Gastroesophageal sphincter (tissue), 3 donors: ENCODE measurements at regions not wholly inside any gene's neighbourhood (a gene's known extent, or its start where the extent isn't known, plus 50 kb on each side); places are given as distances from the start of the nearest gene placed in this dataset.

Experiments
- CTCF ChIP-seq, 4 experiments: fragments of 200-600 bp in 2 of 4; fragments of 450-650 bp in 2 of 4; sonication (generic) in 1 of 4; IDR thresholded peaks; one replicate each; pipeline ENCODE4 v1.5.1; 2017 to 2019; ENCODE audit warnings: antibody characterized with exemption in 4 of 4, mild to moderate bottlenecking in 2 of 4, moderate library complexity in 2 of 4
- POLR2A ChIP-seq, 2 donors: fragments of 450-650 bp; IDR thresholded peaks; one replicate each; pipeline ENCODE4 v1.6.1; 2017; ENCODE audit warnings: antibody characterized with exemption in 2 of 2, mild to moderate bottlenecking in 2 of 2, moderate library complexity in 1 of 2
- POLR2AphosphoS5 ChIP-seq: sonication (generic); formaldehyde crosslinking; IDR thresholded peaks from one replicate; pipeline ENCODE4 v1.6.1; 2017; ENCODE audit warnings: antibody characterized with exemption

- TF ChIP-seq CTCF (IDR thresholded peaks at IDR 0.05) (no peak), POLR2A (IDR thresholded peaks at IDR 0.05) (no peak), POLR2AphosphoS5 (no peak)
Observed at GRCh38 chr5:2259494-2260107, 376.9 kb upstream of the IRX4 start.
